ENCODE measurements at regions not wholly inside any gene's neighbourhood (a gene's known extent, or its start where the extent isn't known, plus 50 kb on each side); places are given as distances from the start of the nearest gene placed in this dataset.

- no peak overlapping the region for H3K4me3 ChIP-seq
- intact Hi-C loops (cut with micrococcal nuclease) (no loop called here), in situ Hi-C loops (cut with MboI) (no loop called here)
- no peak for TF ChIP-seq SMAD2 (IDR thresholded peaks at IDR 0.05; ENCODE audit: low read depth, low read length)
- TF ChIP-seq, protein P1, sequence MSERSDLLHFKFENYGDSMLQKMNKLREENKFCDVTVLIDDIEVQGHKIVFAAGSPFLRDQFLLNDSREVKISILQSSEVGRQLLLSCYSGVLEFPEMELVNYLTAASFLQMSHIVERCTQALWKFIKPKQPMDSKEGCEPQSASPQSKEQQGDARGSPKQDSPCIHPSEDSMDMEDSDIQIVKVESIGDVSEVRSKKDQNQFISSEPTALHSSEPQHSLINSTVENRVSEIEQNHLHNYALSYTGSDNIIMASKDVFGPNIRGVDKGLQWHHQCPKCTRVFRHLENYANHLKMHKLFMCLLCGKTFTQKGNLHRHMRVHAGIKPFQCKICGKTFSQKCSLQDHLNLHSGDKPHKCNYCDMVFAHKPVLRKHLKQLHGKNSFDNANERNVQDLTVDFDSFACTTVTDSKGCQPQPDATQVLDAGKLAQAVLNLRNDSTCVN (CRISPR knock-in tag; IDR thresholded peaks at IDR 0.05), result no peak
- TF ChIP-seq ZNF408 (CRISPR knock-in tag; IDR thresholded peaks at IDR 0.05; ENCODE audit: low read depth), result no peak
- TF ChIP-seq RFX1 (IDR thresholded peaks at IDR 0.05), result no peak
- FAIRE-seq, result no peak
- WGBS (ENCODE audit: insufficient coverage, low coverage, missing lambda C conversion rate), result 0% methylated on average over 1 of the region's 1 CpG
- no peaks in the 10 kb centered on the region for H3K36me3 ChIP-seq (ENCODE audit: control insufficient read depth, insufficient read depth, low read length)
- H3K27me3 ChIP-seq (ENCODE audit: control insufficient read depth in 2 of 2, insufficient read depth in 2 of 2, low read length in 2 of 2), result no peaks in the 10 kb centered on the region
- DNase-seq (ENCODE audit: extremely low read depth in 1 of 4, low spot score in 3 of 4), result no peak
- no peaks in the 10 kb centered on the region for H3K9me3 ChIP-seq (replicated peaks; ENCODE audit: control insufficient read depth, insufficient read depth, low read depth, low read length)
- no peak overlapping the region for H2AFZ ChIP-seq (ENCODE audit: low read depth, low read length)
- ChIA-PET CTCF (ENCODE audit: low intra/inter-chr PET ratio) (no interaction called here), POLR2A (no interaction called here)
- H3K9me1 ChIP-seq (ENCODE audit: control insufficient read depth, insufficient read depth, low read length), result no peaks in the 10 kb centered on the region
- ATAC-seq, result no peak
- no TSS peak for BruUV-seq (replicated peaks)
- H3K4me1 ChIP-seq (replicated peaks in 1 of 2; ENCODE audit: control insufficient read depth in 2 of 2, insufficient read depth in 2 of 2, low read length in 2 of 2), result no peaks in the 10 kb centered on the region
- no peaks in the 10 kb centered on the region for H4K20me1 ChIP-seq (replicated peaks; ENCODE audit: control insufficient read depth, insufficient read depth, low read length)
- no peak overlapping the region for H3K4me2 ChIP-seq (ENCODE audit: insufficient read depth, low read length)
- no peaks in the 10 kb centered on the region for H3K79me2 ChIP-seq (ENCODE audit: control insufficient read depth, insufficient read depth, low read length)
- no peak overlapping the region for H3K27ac ChIP-seq (ENCODE audit: extremely low read depth, low read depth, low read length)
- H3K9ac ChIP-seq (ENCODE audit: insufficient read depth in 1 of 2, low read depth in 2 of 2, low read length in 2 of 2), result no peak overlapping the region
Observed at GRCh38 chr3:95629802-95630201, 1184.6 kb upstream of the EPHA6 start.

DNA sequence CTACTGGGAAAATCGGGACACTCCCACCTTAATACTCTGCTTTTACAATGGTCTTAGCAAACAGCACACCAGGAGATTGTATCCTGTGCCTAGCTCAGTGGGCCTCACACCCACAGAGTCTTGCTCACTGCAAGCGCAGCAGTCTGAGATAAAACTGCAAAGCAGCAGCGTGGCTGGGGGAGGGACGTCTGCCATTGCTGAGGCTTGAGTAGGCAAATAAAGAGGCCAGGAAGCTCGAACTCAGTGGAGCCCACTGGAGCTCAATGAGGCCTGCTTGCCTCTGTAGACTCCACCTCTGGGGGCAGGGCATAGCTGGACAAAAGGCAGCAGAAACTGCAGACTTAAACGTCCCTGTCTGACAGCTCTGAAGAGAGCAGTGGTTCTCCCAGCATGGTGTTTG, 1169.1 kb upstream of the EPHA6 start:
- ATAC-seq, result no peak
- CTCF ChIA-PET (ENCODE audit: low intra/inter-chr PET ratio), result no interaction called here
- POLR2A ChIA-PET, result no interaction called here
- H4K20me1 ChIP-seq (replicated peaks; ENCODE audit: control insufficient read depth, insufficient read depth, low read length), result no peaks in the 10 kb centered on the region
- H3K36me3 ChIP-seq (ENCODE audit: control insufficient read depth, insufficient read depth, low read length), result no peaks in the 10 kb centered on the region
- no peak for FAIRE-seq
- H3K27me3 ChIP-seq (ENCODE audit: control insufficient read depth in 2 of 2, insufficient read depth in 2 of 2, low read length in 2 of 2), result no peaks in the 10 kb centered on the region
- no peaks in the 10 kb centered on the region for H3K79me2 ChIP-seq (ENCODE audit: control insufficient read depth, insufficient read depth, low read length)
- no peak overlapping the region for H3K4me3 ChIP-seq
- in situ Hi-C loops (cut with MboI), result no loop called here
- H3K9ac ChIP-seq (ENCODE audit: insufficient read depth in 1 of 2, low read depth in 2 of 2, low read length in 2 of 2), result no peak overlapping the region
- intact Hi-C loops (cut with micrococcal nuclease), result no loop called here
- DNase-seq (ENCODE audit: extremely low read depth in 1 of 4, low spot score in 3 of 4), result no peak
- H2AFZ ChIP-seq (ENCODE audit: low read depth, low read length), result no peak overlapping the region
- no TSS peak for BruUV-seq (replicated peaks)
- no peak overlapping the region for H3K4me2 ChIP-seq (ENCODE audit: insufficient read depth, low read length)
- no peaks in the 10 kb centered on the region for H3K4me1 ChIP-seq (replicated peaks in 1 of 2; ENCODE audit: control insufficient read depth in 2 of 2, insufficient read depth in 2 of 2, low read length in 2 of 2)
- H3K9me1 ChIP-seq (ENCODE audit: control insufficient read depth, insufficient read depth, low read length), result no peaks in the 10 kb centered on the region
- H3K27ac ChIP-seq (ENCODE audit: extremely low read depth, low read depth, low read length), result no peak overlapping the region
- 3% methylated on average over 5 of the region's 6 CpGs for WGBS (ENCODE audit: insufficient coverage, low coverage, missing lambda C conversion rate)
- H3K9me3 ChIP-seq (replicated peaks; ENCODE audit: control insufficient read depth, insufficient read depth, low read depth, low read length), result no peaks in the 10 kb centered on the region
- TF ChIP-seq, protein P2, sequence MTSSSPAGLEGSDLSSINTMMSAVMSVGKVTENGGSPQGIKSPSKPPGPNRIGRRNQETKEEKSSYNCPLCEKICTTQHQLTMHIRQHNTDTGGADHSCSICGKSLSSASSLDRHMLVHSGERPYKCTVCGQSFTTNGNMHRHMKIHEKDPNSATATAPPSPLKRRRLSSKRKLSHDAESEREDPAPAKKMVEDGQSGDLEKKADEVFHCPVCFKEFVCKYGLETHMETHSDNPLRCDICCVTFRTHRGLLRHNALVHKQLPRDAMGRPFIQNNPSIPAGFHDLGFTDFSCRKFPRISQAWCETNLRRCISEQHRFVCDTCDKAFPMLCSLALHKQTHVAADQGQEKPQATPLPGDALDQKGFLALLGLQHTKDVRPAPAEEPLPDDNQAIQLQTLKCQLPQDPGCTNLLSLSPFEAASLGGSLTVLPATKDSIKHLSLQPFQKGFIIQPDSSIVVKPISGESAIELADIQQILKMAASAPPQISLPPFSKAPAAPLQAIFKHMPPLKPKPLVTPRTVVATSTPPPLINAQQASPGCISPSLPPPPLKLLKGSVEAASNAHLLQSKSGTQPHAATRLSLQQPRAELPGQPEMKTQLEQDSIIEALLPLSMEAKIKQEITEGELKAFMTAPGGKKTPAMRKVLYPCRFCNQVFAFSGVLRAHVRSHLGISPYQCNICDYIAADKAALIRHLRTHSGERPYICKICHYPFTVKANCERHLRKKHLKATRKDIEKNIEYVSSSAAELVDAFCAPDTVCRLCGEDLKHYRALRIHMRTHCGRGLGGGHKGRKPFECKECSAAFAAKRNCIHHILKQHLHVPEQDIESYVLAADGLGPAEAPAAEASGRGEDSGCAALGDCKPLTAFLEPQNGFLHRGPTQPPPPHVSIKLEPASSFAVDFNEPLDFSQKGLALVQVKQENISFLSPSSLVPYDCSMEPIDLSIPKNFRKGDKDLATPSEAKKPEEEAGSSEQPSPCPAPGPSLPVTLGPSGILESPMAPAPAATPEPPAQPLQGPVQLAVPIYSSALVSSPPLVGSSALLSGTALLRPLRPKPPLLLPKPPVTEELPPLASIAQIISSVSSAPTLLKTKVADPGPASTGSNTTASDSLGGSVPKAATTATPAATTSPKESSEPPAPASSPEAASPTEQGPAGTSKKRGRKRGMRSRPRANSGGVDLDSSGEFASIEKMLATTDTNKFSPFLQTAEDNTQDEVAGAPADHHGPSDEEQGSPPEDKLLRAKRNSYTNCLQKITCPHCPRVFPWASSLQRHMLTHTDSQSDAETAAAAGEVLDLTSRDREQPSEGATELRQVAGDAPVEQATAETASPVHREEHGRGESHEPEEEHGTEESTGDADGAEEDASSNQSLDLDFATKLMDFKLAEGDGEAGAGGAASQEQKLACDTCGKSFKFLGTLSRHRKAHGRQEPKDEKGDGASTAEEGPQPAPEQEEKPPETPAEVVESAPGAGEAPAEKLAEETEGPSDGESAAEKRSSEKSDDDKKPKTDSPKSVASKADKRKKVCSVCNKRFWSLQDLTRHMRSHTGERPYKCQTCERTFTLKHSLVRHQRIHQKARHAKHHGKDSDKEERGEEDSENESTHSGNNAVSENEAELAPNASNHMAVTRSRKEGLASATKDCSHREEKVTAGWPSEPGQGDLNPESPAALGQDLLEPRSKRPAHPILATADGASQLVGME (CRISPR knock-in tag; IDR thresholded peaks at IDR 0.05), result no peak
- TF ChIP-seq ZNF830 (CRISPR knock-in tag; IDR thresholded peaks at IDR 0.05), result no peak
- TF ChIP-seq SMAD3 (CRISPR knock-in tag; conservative IDR thresholded peaks at IDR 0.05), result no peak
- no peak for TF ChIP-seq IFI16 (CRISPR knock-in tag; IDR thresholded peaks at IDR 0.05)
- no peak for TF ChIP-seq FOXJ3 (CRISPR knock-in tag; IDR thresholded peaks at IDR 0.05)
- TF ChIP-seq, protein P3, sequence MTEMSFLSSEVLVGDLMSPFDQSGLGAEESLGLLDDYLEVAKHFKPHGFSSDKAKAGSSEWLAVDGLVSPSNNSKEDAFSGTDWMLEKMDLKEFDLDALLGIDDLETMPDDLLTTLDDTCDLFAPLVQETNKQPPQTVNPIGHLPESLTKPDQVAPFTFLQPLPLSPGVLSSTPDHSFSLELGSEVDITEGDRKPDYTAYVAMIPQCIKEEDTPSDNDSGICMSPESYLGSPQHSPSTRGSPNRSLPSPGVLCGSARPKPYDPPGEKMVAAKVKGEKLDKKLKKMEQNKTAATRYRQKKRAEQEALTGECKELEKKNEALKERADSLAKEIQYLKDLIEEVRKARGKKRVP (CRISPR knock-in tag; IDR thresholded peaks at IDR 0.05), result no peak

All from K562 (cell line).